Fibroblast of villous mesenchyme (primary cell): ENCODE measurements at regions not wholly inside any gene's neighbourhood (a gene's known extent, or its start where the extent isn't known, plus 50 kb on each side); places are given as distances from the start of the nearest gene placed in this dataset.

Experiments
- DNase-seq: peaks from one replicate; pipeline ENCODE4 v3.0.0-alpha.2; 2010; ENCODE audit warnings: low read depth
- H3K4me3 ChIP-seq: 2 replicates; pipeline ENCODE4 v1.5.1; 2011; ENCODE audit warnings: low read depth, mild to moderate bottlenecking, low read length
- TF ChIP-seq, protein P1 (sequence below): IDR thresholded peaks from 2 replicates; pipeline ENCODE4 v1.5.1; 2012; ENCODE audit warnings: low read depth, mild to moderate bottlenecking, low read length; ENCODE audit not compliant: insufficient read depth

DNA sequence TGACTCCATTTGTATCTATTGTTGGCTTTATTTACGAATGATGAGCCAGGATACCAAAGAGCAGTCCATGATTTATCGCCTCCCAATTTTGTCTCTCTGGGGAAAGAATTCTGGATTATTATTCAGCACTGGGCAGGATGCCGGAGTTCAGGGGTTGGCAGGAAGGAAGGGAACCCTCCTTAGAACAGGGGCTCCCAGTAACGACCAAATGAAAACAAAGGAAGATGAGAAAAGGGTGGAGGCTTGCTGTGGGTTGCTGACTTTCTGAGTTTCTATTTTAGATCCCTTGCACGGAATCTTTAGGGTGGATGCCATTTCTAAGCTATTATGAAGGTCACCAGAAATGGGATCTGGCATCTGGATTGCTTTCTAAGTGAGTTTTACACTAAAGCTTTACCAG lies 231.2 kb upstream of the LYPLAL1 start:
- no peak overlapping the region for H3K4me3 ChIP-seq
- peak; percentile 10 for DNase-seq
- TF ChIP-seq, protein P1, sequence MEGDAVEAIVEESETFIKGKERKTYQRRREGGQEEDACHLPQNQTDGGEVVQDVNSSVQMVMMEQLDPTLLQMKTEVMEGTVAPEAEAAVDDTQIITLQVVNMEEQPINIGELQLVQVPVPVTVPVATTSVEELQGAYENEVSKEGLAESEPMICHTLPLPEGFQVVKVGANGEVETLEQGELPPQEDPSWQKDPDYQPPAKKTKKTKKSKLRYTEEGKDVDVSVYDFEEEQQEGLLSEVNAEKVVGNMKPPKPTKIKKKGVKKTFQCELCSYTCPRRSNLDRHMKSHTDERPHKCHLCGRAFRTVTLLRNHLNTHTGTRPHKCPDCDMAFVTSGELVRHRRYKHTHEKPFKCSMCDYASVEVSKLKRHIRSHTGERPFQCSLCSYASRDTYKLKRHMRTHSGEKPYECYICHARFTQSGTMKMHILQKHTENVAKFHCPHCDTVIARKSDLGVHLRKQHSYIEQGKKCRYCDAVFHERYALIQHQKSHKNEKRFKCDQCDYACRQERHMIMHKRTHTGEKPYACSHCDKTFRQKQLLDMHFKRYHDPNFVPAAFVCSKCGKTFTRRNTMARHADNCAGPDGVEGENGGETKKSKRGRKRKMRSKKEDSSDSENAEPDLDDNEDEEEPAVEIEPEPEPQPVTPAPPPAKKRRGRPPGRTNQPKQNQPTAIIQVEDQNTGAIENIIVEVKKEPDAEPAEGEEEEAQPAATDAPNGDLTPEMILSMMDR: no peak

DNA sequence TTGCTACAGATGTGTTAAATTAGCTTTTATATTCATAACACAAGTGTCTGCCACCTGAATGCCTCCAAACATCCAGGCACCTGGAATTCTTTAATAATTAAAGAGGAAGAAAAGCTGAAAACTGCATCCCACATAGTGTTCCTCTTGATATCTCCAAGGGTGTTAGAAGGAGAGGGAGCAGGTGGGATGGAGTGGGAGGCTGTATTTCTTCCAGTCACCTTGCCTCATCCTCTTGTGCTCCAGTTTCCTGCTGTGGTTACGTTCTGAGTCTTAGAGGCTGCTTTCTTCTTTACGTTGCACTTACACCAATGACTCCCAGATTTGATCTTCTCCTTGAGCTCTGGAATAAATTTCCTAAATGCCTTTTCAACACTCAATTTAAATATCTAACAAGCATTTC lies 230.3 kb upstream of the LYPLAL1 start:
- H3K4me3 ChIP-seq: no peak overlapping the region
- TF ChIP-seq, protein P1: no peak
- DNase-seq: no peak

DNA sequence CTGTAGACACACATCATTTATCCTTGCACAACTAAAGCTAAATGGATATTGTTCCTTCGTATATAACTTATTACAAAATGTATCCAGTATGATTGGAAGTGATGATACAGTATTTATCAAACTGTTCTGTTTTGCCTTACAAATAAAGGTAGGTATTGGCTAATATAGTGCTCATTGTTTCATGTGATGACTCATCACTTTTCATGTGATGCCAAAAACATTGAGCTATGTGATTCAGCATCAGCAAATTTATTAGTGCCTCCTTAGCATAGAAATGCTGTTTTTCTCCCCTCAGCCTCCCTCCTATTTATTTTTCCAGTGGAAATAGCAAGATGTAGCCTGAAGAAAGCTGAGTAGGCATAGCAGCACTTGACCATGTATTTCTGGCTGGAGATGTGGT lies 228.6 kb upstream of the LYPLAL1 start:
- H3K4me3 ChIP-seq: no peak overlapping the region
- TF ChIP-seq, protein P1: no peak
- DNase-seq: no peak

GRCh38 chr1:218946147-218946546 lies 227.5 kb upstream of the LYPLAL1 start:
- TF ChIP-seq, protein P1: no peak
- H3K4me3 ChIP-seq: no peak overlapping the region
- no peak for DNase-seq

DNA sequence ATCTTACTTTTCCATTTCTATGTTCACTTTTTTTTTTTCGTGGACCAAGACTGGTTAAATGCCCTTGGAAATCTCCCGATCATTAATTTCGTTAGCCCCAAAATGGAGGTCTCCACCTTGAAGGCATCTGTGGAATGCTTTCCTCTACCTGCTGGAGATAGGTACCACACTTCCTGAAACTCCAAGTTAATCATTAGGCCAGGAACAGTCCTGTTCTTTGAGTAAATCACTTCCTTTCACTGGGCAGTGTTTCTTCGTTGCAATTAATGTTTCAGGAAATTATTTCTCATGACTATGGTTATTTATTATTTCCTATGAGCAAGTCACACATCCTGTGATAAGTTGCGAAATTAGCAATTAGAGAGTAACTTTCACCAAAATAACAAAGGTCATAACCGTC lies 225.2 kb upstream of the LYPLAL1 start:
- TF ChIP-seq, protein P1: no peak
- no peak overlapping the region for H3K4me3 ChIP-seq
- no peak for DNase-seq

GRCh38 chr1:218953386-218953785 lies 220.3 kb upstream of the LYPLAL1 start:
- TF ChIP-seq, protein P1: no peak
- H3K4me3 ChIP-seq: no peak overlapping the region

DNA sequence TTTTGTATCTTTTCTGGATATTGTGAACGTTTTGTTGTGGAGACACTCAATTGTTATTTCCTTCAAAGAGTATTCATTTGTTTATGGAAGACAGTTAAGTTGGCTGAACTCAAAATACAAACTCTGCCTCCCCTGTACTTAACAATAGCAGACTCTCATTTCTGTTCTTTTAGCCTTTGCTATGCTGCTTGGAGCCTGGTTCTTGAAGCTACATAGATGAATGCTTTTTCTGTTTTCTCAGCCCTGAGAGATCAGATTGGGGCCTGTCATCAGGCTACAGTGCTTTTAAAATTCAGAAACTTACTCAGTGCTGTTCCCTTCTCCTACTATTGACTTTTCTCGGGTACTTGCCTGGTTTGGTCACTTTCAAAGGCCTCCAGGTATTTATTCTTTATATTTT lies 215.7 kb upstream of the LYPLAL1 start:
- no peak overlapping the region for H3K4me3 ChIP-seq
- DNase-seq: no peak
- TF ChIP-seq, protein P1: no peak

More at GRCh38 chr1:218953386-218953785, 220.3 kb upstream of the LYPLAL1 start:
- no peak for DNase-seq
